Neural cell (in vitro differentiated cells): ENCODE measurements at regions not wholly inside any gene's neighbourhood (a gene's known extent, or its start where the extent isn't known, plus 50 kb on each side); places are given as distances from the start of the nearest gene placed in this dataset.

ENCODE experiments used
- H2AFZ ChIP-seq: fragments of 200-600, 300-800 bp; sonication (generic), shearing (Covaris generic); 2 replicates; pipeline ENCODE4 v1.6.0; 2014; ENCODE audit warnings: low read depth, mild to moderate bottlenecking, antibody characterized with exemption, low read length, moderate library complexity
- H3F3A ChIP-seq: fragments of 200-600 bp; shearing (Covaris generic); 2 replicates; pipeline ENCODE4 v1.6.1; 2016; ENCODE audit warnings: mild to moderate bottlenecking, moderate library complexity, mixed read lengths, antibody characterized with exemption, low read length; ENCODE audit not compliant: insufficient read depth, poor library complexity, severe bottlenecking
- H3K27ac ChIP-seq: fragments of 200-600, 300-800 bp; sonication (generic), shearing (Covaris generic); 2 replicates; pipeline ENCODE4 v1.5.1; 2014; ENCODE audit warnings: mild to moderate bottlenecking, low read length, moderate library complexity
- H3K27me3 ChIP-seq: fragments of 300-800, 200-600 bp; sonication (generic), shearing (Covaris generic); 2 replicates; pipeline ENCODE4 v1.6.0; 2014; ENCODE audit warnings: mild to moderate bottlenecking, low read depth, low read length, moderate library complexity; ENCODE audit not compliant: insufficient read depth
- H3K36me3 ChIP-seq: fragments of 300-800, 200-600 bp; sonication (generic), shearing (Covaris generic); 2 replicates; pipeline ENCODE4 v1.5.1; 2014; ENCODE audit warnings: mild to moderate bottlenecking, antibody characterized with exemption, low read length, moderate library complexity; ENCODE audit not compliant: insufficient read depth
- H3K4me2 ChIP-seq: fragments of 300-800, 200-600 bp; sonication (generic), shearing (Covaris generic); 2 replicates; pipeline ENCODE4 v1.6.0; 2014; ENCODE audit warnings: mild to moderate bottlenecking, low read length
- H3K4me3 ChIP-seq: fragments of 300-800, 200-600 bp; sonication (generic), shearing (Covaris generic); 2 replicates; pipeline ENCODE4 v1.5.1; 2014; ENCODE audit warnings: mild to moderate bottlenecking, low read length, moderate library complexity
- H3K79me2 ChIP-seq: fragments of 200-600 bp; shearing (Covaris generic); replicated peaks from 2 replicates; pipeline ENCODE4 v1.6.0; 2014; ENCODE audit warnings: mild to moderate bottlenecking, low read length, moderate library complexity; ENCODE audit not compliant: insufficient read depth
- H3K9ac ChIP-seq: fragments of 300-800, 200-600 bp; sonication (generic), shearing (Covaris generic); 2 replicates; pipeline ENCODE4 v1.6.1; 2016; ENCODE audit warnings: mild to moderate bottlenecking, low read length, mixed read lengths
- H3K9me2 ChIP-seq: fragments of 200-600 bp; shearing (Covaris generic); 2 replicates; pipeline ENCODE4 v1.6.1; 2016; ENCODE audit warnings: mild to moderate bottlenecking, low read length, mixed read lengths; ENCODE audit not compliant: insufficient read depth
- H3K9me3 ChIP-seq: fragments of 200-600, 300-800 bp; sonication (generic), shearing (Covaris generic); 2 replicates; pipeline ENCODE4 v1.6.1; 2016; ENCODE audit warnings: mild to moderate bottlenecking, mixed run types, low read length, moderate library complexity, mixed read lengths
- H4K20me1 ChIP-seq: fragments of 200-600 bp; shearing (Covaris generic); 2 replicates; pipeline ENCODE4 v1.6.1; 2016; ENCODE audit warnings: mild to moderate bottlenecking, mixed run types; ENCODE audit not compliant: insufficient read depth
- CTCF ChIP-seq: fragments of 450-650 bp; IDR thresholded peaks from 2 replicates; pipeline ENCODE4 v1.5.1; 2014; ENCODE audit warnings: antibody characterized with exemption, mild to moderate bottlenecking, moderate library complexity; ENCODE audit not compliant: poor library complexity, severe bottlenecking
- EP300 ChIP-seq: fragments of 450-650 bp; conservative IDR thresholded peaks from 2 replicates; pipeline ENCODE4 v1.6.1; 2014; ENCODE audit warnings: antibody characterized with exemption, mild to moderate bottlenecking, moderate library complexity; ENCODE audit not compliant: poor library complexity, severe bottlenecking
- EZH2 ChIP-seq: fragments of 200-600, 300-800 bp; shearing (Covaris generic), sonication (generic); IDR thresholded peaks from 2 replicates; pipeline ENCODE4 v1.6.1; 2014; ENCODE audit warnings: antibody characterized with exemption, low read length, borderline replicate concordance, mild to moderate bottlenecking; ENCODE audit not compliant: insufficient read depth, poor library complexity, severe bottlenecking
- MXI1 ChIP-seq: fragments of 450-650 bp; conservative IDR thresholded peaks from 2 replicates; pipeline ENCODE4 v1.6.1; 2014; ENCODE audit warnings: antibody characterized with exemption, mild to moderate bottlenecking; ENCODE audit not compliant: poor library complexity, severe bottlenecking
- POLR2AphosphoS5 ChIP-seq: IDR thresholded peaks from 2 replicates; pipeline ENCODE4 v1.6.1; 2012
- RAD21 ChIP-seq: fragments of 450-650 bp; conservative IDR thresholded peaks from 2 replicates; pipeline ENCODE4 v1.6.1; 2014; ENCODE audit warnings: antibody characterized with exemption, mild to moderate bottlenecking, moderate library complexity
- REST ChIP-seq: IDR thresholded peaks from 2 replicates; pipeline ENCODE4 v1.6.1; 2012; ENCODE audit warnings: borderline replicate concordance
- SMC3 ChIP-seq: fragments of 450-650 bp; conservative IDR thresholded peaks from 2 replicates; pipeline ENCODE4 v1.6.1; 2014; ENCODE audit warnings: antibody characterized with exemption, mild to moderate bottlenecking, moderate library complexity; ENCODE audit not compliant: poor library complexity
- TAF1 ChIP-seq: IDR thresholded peaks from 2 replicates; pipeline ENCODE4 v1.6.1; 2012; ENCODE audit warnings: low read depth

DNA sequence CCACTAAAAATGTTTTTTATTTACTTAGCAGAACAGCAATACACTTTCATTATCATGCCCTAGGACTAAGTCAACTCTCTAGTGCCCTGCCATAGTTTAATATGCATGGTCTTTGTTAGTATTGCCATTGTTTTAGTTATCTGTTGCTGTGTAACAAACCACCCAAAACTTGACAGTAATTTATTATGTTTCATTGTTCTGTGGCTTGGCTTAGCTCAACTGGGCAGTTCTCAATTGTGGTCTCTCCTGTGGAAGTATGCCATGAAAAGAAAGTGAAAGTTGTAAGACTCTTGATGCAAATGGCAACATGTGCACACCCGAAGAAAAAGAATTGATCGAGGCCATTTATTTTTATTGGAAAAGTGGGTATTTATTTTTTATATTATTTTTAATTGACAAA, 206.3 kb upstream of the KCTD3 start:
- no peak overlapping the region for H3K9ac ChIP-seq
- no peaks in the 10 kb centered on the region for H3F3A ChIP-seq
- no peak overlapping the region for H3K27ac ChIP-seq
- H4K20me1 ChIP-seq: no peaks in the 10 kb centered on the region
- H3K9me3 ChIP-seq: no peaks in the 10 kb centered on the region
- H3K36me3 ChIP-seq: no peaks in the 10 kb centered on the region
- H3K27me3 ChIP-seq: no peaks in the 10 kb centered on the region
- no peak overlapping the region for H3K4me3 ChIP-seq
- no peaks in the 10 kb centered on the region for H3K79me2 ChIP-seq
- H3K4me2 ChIP-seq: no peak overlapping the region
- H2AFZ ChIP-seq: no peak overlapping the region
- no peak for TF ChIP-seq MXI1
- no peak for TF ChIP-seq TAF1
- TF ChIP-seq POLR2AphosphoS5: no peak
- TF ChIP-seq CTCF: no peak
- no peak for TF ChIP-seq REST
- no peak for TF ChIP-seq EP300
- no peak for TF ChIP-seq EZH2
- TF ChIP-seq RAD21: no peak
- no peak for TF ChIP-seq SMC3
- no peaks in the 10 kb centered on the region for H3K9me2 ChIP-seq

DNA sequence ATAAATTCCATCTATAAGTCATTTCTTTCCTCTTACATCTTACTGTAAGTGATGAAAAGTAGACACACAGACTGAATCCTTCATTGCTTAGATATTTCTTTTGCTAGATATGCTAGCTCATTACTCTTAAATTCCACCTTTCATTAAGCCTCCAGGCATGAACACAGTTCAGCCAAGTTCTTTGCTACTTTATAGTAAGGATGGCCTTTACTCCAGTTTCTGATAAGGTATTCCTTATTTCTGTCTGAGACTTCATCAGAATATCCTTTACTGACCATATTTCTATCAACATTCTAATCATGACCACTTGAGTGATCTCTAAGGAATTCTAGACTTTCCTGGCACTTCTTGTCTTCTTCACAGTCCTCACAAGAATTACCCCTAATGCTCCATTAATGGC, 191.7 kb upstream of the KCTD3 start:
- no peaks in the 10 kb centered on the region for H3K9me2 ChIP-seq
- H3K9ac ChIP-seq: no peak overlapping the region
- no peaks in the 10 kb centered on the region for H3K36me3 ChIP-seq
- no peaks in the 10 kb centered on the region for H3K9me3 ChIP-seq
- TF ChIP-seq POLR2AphosphoS5 (no peak), CTCF (no peak), REST (no peak), EP300 (no peak), SMC3 (no peak), MXI1 (no peak), RAD21 (no peak), TAF1 (no peak), EZH2 (no peak)
- H3F3A ChIP-seq: no peaks in the 10 kb centered on the region
- no peak overlapping the region for H2AFZ ChIP-seq
- no peaks in the 10 kb centered on the region for H4K20me1 ChIP-seq
- no peak overlapping the region for H3K4me2 ChIP-seq
- H3K27me3 ChIP-seq: no peaks in the 10 kb centered on the region
- no peaks in the 10 kb centered on the region for H3K79me2 ChIP-seq
- H3K27ac ChIP-seq: no peak overlapping the region
- no peak overlapping the region for H3K4me3 ChIP-seq
